NB4 (cell line): ENCODE measurements at regions not wholly inside any gene's neighbourhood (a gene's known extent, or its start where the extent isn't known, plus 50 kb on each side); places are given as distances from the start of the nearest gene placed in this dataset.

Experiments
- DNase-seq: peaks from one replicate; pipeline ENCODE4 v3.0.0; 2010; ENCODE audit warnings: low read depth
- H3K4me3 ChIP-seq: one replicate; pipeline ENCODE4 v1.5.1; 2011; ENCODE audit warnings: mild to moderate bottlenecking, low read depth, low read length, moderate library complexity
- CTCF ChIP-seq: IDR thresholded peaks from one replicate; pipeline ENCODE4 v1.5.1; 2012; ENCODE audit warnings: low read depth, low read length
- MAX ChIP-seq: IDR thresholded peaks from 2 replicates; pipeline ENCODE4 v1.6.1; 2011; ENCODE audit warnings: low read depth, low read length
- MYC ChIP-seq: IDR thresholded peaks from 2 replicates; pipeline ENCODE4 v1.6.1; 2011; ENCODE audit warnings: low read depth, low read length
- POLR2A ChIP-seq: IDR thresholded peaks from 2 replicates; pipeline ENCODE4 v1.6.1; 2011; ENCODE audit warnings: mild to moderate bottlenecking; ENCODE audit not compliant: insufficient read length; ENCODE audit errors: extremely low read depth

GRCh38 chr4:38563707-38564495, 100.1 kb upstream of the KLF3 start:
- H3K4me3 ChIP-seq = no peak overlapping the region
- TF ChIP-seq MYC = no peak
- TF ChIP-seq MAX = no peak
- no peak for TF ChIP-seq POLR2A
- TF ChIP-seq CTCF = no peak
- DNase-seq = no peak

- H3K4me3 ChIP-seq = no peak overlapping the region
- DNase-seq = no peak
- TF ChIP-seq POLR2A (no peak), MYC (no peak), CTCF (no peak), MAX (no peak)
Measured at GRCh38 chr4:38565271-38566199, 98.5 kb upstream of the KLF3 start.

- no peak for TF ChIP-seq MAX
- TF ChIP-seq POLR2A = no peak
- TF ChIP-seq CTCF = no peak
- TF ChIP-seq MYC = no peak
- H3K4me3 ChIP-seq = no peak overlapping the region
- DNase-seq = no peak
Measured at GRCh38 chr4:38566806-38567398, 97.1 kb upstream of the KLF3 start.

DNA sequence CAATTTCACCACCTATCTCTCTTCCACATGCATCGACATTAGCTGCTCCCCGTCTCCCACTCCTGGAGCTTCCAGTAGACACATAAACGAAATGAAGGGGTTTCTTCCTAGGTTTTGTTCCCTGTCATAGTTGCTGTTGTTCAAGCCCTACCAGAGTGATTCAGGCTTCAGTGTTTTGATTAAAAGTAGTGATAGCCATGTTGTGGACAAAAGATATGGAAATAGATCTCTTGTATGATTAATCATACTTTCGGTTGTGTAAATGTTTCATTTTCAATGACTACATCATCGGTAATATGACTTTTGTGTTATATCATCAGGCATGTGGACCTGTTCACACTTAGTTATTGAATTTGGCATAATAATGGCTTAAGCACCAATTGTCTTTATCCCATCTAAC, 96.5 kb upstream of the KLF3 start:
- H3K4me3 ChIP-seq = no peak overlapping the region
- TF ChIP-seq MAX (no peak), POLR2A (no peak), MYC (no peak), CTCF (no peak)
- no peak for DNase-seq

DNA sequence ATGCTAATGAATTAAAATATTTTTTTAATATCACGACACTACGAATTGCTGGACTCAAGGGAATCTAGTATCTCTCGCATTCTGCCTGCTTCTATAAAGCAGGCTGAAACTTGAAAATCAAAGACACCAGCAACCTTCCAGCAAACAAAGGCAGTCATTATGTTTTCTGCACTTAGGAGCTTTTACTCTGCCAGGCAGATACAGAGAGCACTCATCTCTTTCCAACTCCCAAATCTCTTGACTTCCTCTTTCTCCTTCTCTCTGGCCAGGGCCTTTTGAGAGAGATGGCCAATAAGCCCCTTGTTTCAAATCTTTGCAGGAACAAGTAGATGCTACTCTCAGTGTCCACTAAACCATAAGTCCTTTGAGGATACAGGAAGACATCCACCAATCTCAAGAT, 95.2 kb upstream of the KLF3 start:
- TF ChIP-seq MAX (no peak), MYC (no peak), CTCF (no peak), POLR2A (no peak)
- DNase-seq = no peak
- no peak overlapping the region for H3K4me3 ChIP-seq
